ENCODE measurements at regions not wholly inside any gene's neighbourhood (a gene's known extent, or its start where the extent isn't known, plus 50 kb on each side); places are given as distances from the start of the nearest gene placed in this dataset.
"Not testable (repeated sequence)": the region's sequence is repeated elsewhere in the genome, so short reads cannot be mapped to it uniquely, and the experiment has no call there.

- DNase-seq (ENCODE audit: low read depth), result no peak
These were observed 462.5 kb downstream of the KLF12 start for GRCh38 chr13:73671732-73672131.

- no peak for DNase-seq (ENCODE audit: low read depth)
These were observed 463.2 kb downstream of the KLF12 start for GRCh38 chr13:73671011-73671410.

- DNase-seq (ENCODE audit: low read depth), result no peak
These were observed 466.4 kb downstream of the KLF12 start for GRCh38 chr13:73667756-73668155.

- DNase-seq (ENCODE audit: low read depth), result no peak
These were observed 468.9 kb downstream of the KLF12 start for GRCh38 chr13:73665261-73665660.

- DNase-seq (ENCODE audit: low read depth), result no peak
These were observed 469.4 kb downstream of the KLF12 start for GRCh38 chr13:73664851-73665250.

- no peak for DNase-seq (ENCODE audit: low read depth)
These were observed 471.4 kb downstream of the KLF12 start for GRCh38 chr13:73662833-73663232.

- no peak for DNase-seq (ENCODE audit: low read depth)
These were observed 472.3 kb downstream of the KLF12 start for GRCh38 chr13:73661687-73662425.

GRCh38 chr13:73661066-73661465, 473.1 kb downstream of the KLF12 start:
- DNase-seq (ENCODE audit: low read depth), result no peak

- DNase-seq (ENCODE audit: low read depth), result no peak
These were observed 475.6 kb downstream of the KLF12 start for GRCh38 chr13:73658639-73659038.

GRCh38 chr13:73657821-73658540, 476.2 kb downstream of the KLF12 start:
- DNase-seq (ENCODE audit: low read depth), result peak; percentile 9

GRCh38 chr13:73656863-73657262, 477.3 kb downstream of the KLF12 start:
- peak; percentile 80 for DNase-seq (ENCODE audit: low read depth)

- no peak for DNase-seq (ENCODE audit: low read depth)
These were observed 480.5 kb downstream of the KLF12 start for GRCh38 chr13:73653688-73654087.

GRCh38 chr13:73647417-73647816, 486.8 kb downstream of the KLF12 start:
- DNase-seq (ENCODE audit: low read depth), result no peak

GRCh38 chr13:73640476-73641179, 493.6 kb downstream of the KLF12 start:
- not testable (repeated sequence) for DNase-seq (ENCODE audit: low read depth)

- DNase-seq (ENCODE audit: low read depth), result no peak
These were observed 498.9 kb downstream of the KLF12 start for GRCh38 chr13:73635166-73635787.

- DNase-seq (ENCODE audit: low read depth), result no peak
These were observed 500.3 kb downstream of the KLF12 start for GRCh38 chr13:73633817-73634460.

GRCh38 chr13:73631411-73631810, 502.8 kb downstream of the KLF12 start:
- DNase-seq (ENCODE audit: low read depth), result no peak

GRCh38 chr13:73625562-73626339, 508.5 kb downstream of the KLF12 start:
- DNase-seq (ENCODE audit: low read depth), result no peak

GRCh38 chr13:73623281-73623680, 510.9 kb downstream of the KLF12 start:
- no peak for DNase-seq (ENCODE audit: low read depth)

- DNase-seq (ENCODE audit: low read depth), result no peak
These were observed 511.8 kb downstream of the KLF12 start for GRCh38 chr13:73622381-73622780.

- no peak for DNase-seq (ENCODE audit: low read depth)
These were observed 515.8 kb downstream of the KLF12 start for GRCh38 chr13:73618275-73618865.

Measured in ELR (cell line).